ENCODE measurements at regions not wholly inside any gene's neighbourhood (a gene's known extent, or its start where the extent isn't known, plus 50 kb on each side); places are given as distances from the start of the nearest gene placed in this dataset.

DNA sequence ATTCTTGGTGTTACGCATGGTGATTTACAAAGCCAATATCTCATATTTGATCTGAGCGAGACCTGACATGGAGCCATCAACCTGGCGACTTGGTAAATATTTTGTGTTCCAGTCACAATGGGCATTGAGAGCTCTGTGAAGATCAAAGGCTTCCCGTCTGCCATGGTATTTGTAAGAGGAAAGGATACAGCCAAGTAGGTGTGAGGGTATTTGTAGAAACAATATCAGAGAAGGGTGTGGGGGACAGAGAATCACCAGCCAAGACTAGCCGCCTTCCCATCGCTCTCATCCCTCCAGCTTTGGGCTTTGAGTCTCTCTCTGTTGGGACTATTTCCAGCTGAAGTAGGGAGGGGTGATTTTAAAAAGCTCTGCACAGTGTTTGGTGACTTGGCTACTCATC lies 173.4 kb upstream of the BDNF start:
- Histone ChIP-seq H3K36me3 (ENCODE audit: insufficient read depth, low read length) (no peaks in the 10 kb centered on the region), H3K9me3 (ENCODE audit: low read length) (no peaks in the 10 kb centered on the region), H3K79me2 (ENCODE audit: insufficient read depth, low read depth, low read length) (no peaks in the 10 kb centered on the region), H3K4me1 (ENCODE audit: insufficient read depth, low read length, poor library complexity, severe bottlenecking) (no peaks in the 10 kb centered on the region), H3K4me3 (ENCODE audit: low read depth, low read length, poor library complexity, severe bottlenecking) (no peak overlapping the region), H3K9me2 (ENCODE audit: insufficient read depth, low read length) (no peaks in the 10 kb centered on the region), H2AFZ (ENCODE audit: low read length) (no peak overlapping the region), H3K27ac (ENCODE audit: low read depth, low read length, poor library complexity, severe bottlenecking) (no peak overlapping the region), H4K20me1 (ENCODE audit: insufficient read depth, low read length) (no peaks in the 10 kb centered on the region), H3K4me2 (ENCODE audit: low read length) (no peak overlapping the region)
- ChIA-PET POLR2A (no interaction called here), CTCF (ENCODE audit: unreplicated experiment) (no interaction called here)
- intact Hi-C loops (cut with micrococcal nuclease; ENCODE audit: unreplicated experiment): no loop called here
- no peak for TF ChIP-seq EZH2phosphoT487 (IDR thresholded peaks at IDR 0.05; ENCODE audit: borderline replicate concordance, low read depth, low read length)
- TF ChIP-seq, protein P1, sequence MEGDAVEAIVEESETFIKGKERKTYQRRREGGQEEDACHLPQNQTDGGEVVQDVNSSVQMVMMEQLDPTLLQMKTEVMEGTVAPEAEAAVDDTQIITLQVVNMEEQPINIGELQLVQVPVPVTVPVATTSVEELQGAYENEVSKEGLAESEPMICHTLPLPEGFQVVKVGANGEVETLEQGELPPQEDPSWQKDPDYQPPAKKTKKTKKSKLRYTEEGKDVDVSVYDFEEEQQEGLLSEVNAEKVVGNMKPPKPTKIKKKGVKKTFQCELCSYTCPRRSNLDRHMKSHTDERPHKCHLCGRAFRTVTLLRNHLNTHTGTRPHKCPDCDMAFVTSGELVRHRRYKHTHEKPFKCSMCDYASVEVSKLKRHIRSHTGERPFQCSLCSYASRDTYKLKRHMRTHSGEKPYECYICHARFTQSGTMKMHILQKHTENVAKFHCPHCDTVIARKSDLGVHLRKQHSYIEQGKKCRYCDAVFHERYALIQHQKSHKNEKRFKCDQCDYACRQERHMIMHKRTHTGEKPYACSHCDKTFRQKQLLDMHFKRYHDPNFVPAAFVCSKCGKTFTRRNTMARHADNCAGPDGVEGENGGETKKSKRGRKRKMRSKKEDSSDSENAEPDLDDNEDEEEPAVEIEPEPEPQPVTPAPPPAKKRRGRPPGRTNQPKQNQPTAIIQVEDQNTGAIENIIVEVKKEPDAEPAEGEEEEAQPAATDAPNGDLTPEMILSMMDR (conservative IDR thresholded peaks at IDR 0.05; ENCODE audit: low read length): no peak
- DNase-seq (ENCODE audit: low spot score): no peak
- no TSS peak for BruUV-seq (replicated peaks)

- H3K9me2 ChIP-seq (ENCODE audit: insufficient read depth, low read length): no peaks in the 10 kb centered on the region
- TF ChIP-seq, protein P1 (conservative IDR thresholded peaks at IDR 0.05; ENCODE audit: low read length): no peak
- no peak for TF ChIP-seq EZH2phosphoT487 (IDR thresholded peaks at IDR 0.05; ENCODE audit: borderline replicate concordance, low read depth, low read length)
- H4K20me1 ChIP-seq (ENCODE audit: insufficient read depth, low read length): no peaks in the 10 kb centered on the region
- no peak for DNase-seq (ENCODE audit: low spot score)
- no peaks in the 10 kb centered on the region for H3K79me2 ChIP-seq (ENCODE audit: insufficient read depth, low read depth, low read length)
- intact Hi-C loops (cut with micrococcal nuclease; ENCODE audit: unreplicated experiment): no loop called here
- no peak overlapping the region for H2AFZ ChIP-seq (ENCODE audit: low read length)
- CTCF ChIA-PET (ENCODE audit: unreplicated experiment): no interaction called here
- no peaks in the 10 kb centered on the region for H3K9me3 ChIP-seq (ENCODE audit: low read length)
- H3K27ac ChIP-seq (ENCODE audit: low read depth, low read length, poor library complexity, severe bottlenecking): no peak overlapping the region
- H3K4me3 ChIP-seq (ENCODE audit: low read depth, low read length, poor library complexity, severe bottlenecking): no peak overlapping the region
- POLR2A ChIA-PET: no interaction called here
- no peak overlapping the region for H3K4me2 ChIP-seq (ENCODE audit: low read length)
- no peaks in the 10 kb centered on the region for H3K36me3 ChIP-seq (ENCODE audit: insufficient read depth, low read length)
- no TSS peak for BruUV-seq (replicated peaks)
- no peaks in the 10 kb centered on the region for H3K4me1 ChIP-seq (ENCODE audit: insufficient read depth, low read length, poor library complexity, severe bottlenecking)
These were observed 170.8 kb upstream of the BDNF start for GRCh38 chr11:27871056-27871455.

DNA sequence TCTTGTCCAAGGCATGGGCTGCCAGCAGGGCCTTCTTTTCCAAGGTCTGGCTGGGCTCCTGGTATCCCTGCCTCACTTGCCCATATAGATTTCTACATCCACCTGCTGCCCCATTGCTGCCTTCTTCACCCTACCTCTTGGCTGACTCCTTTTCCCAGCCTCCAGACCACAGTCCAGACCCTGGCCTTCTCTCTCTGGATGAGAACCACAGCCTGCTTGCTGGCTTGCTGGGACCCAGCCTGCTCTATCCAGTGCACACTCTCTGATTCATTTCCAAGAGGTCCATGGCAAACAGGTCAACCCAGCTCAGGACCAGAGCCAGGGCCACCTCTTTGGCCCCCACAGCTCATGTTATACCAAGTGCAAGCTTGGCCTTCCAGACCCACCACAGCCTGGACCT lies 169.4 kb upstream of the BDNF start:
- POLR2A ChIA-PET: no interaction called here
- H3K4me2 ChIP-seq (ENCODE audit: low read length): no peak overlapping the region
- H3K36me3 ChIP-seq (ENCODE audit: insufficient read depth, low read length): no peaks in the 10 kb centered on the region
- H3K9me3 ChIP-seq (ENCODE audit: low read length): no peaks in the 10 kb centered on the region
- intact Hi-C loops (cut with micrococcal nuclease; ENCODE audit: unreplicated experiment): no loop called here
- no peaks in the 10 kb centered on the region for H4K20me1 ChIP-seq (ENCODE audit: insufficient read depth, low read length)
- BruUV-seq (replicated peaks): no TSS peak
- H3K9me2 ChIP-seq (ENCODE audit: insufficient read depth, low read length): no peaks in the 10 kb centered on the region
- H3K79me2 ChIP-seq (ENCODE audit: insufficient read depth, low read depth, low read length): no peaks in the 10 kb centered on the region
- TF ChIP-seq, protein P1 (conservative IDR thresholded peaks at IDR 0.05; ENCODE audit: low read length): no peak
- no peak for TF ChIP-seq EZH2phosphoT487 (IDR thresholded peaks at IDR 0.05; ENCODE audit: borderline replicate concordance, low read depth, low read length)
- CTCF ChIA-PET (ENCODE audit: unreplicated experiment): no interaction called here
- H3K27ac ChIP-seq (ENCODE audit: low read depth, low read length, poor library complexity, severe bottlenecking): no peak overlapping the region
- no peak for DNase-seq (ENCODE audit: low spot score)
- no peak overlapping the region for H3K4me3 ChIP-seq (ENCODE audit: low read depth, low read length, poor library complexity, severe bottlenecking)
- no peaks in the 10 kb centered on the region for H3K4me1 ChIP-seq (ENCODE audit: insufficient read depth, low read length, poor library complexity, severe bottlenecking)
- H2AFZ ChIP-seq (ENCODE audit: low read length): no peak overlapping the region
